ENCODE measurements at regions not wholly inside any gene's neighbourhood (a gene's known extent, or its start where the extent isn't known, plus 50 kb on each side); places are given as distances from the start of the nearest gene placed in this dataset.

GRCh38 chr12:105980533-105980932, 158.2 kb downstream of the NUAK1 start:
- H3K27me3 ChIP-seq, result no peaks in the 10 kb centered on the region
- 78 to 95% (median 90%) methylated on average over 5 of the region's 5 CpGs for WGBS, 3 donors
- no peaks in the 10 kb centered on the region for H3K9me3 ChIP-seq
- TF ChIP-seq EP300 (IDR thresholded peaks at IDR 0.05) (no peak), POLR2A (IDR thresholded peaks at IDR 0.05) (no peak), CTCF (IDR thresholded peaks at IDR 0.05) (no peak)
- intact Hi-C loops (cut with DNase I), result no loop called here
- H3K27ac ChIP-seq, result no peak overlapping the region
- H3K36me3 ChIP-seq, result no peaks in the 10 kb centered on the region
- no peak overlapping the region for H3K4me3 ChIP-seq
- H3K4me1 ChIP-seq (ENCODE audit: insufficient read depth), result peaks cover 6% of the 10 kb centered on the region
- DNase-seq, result no peak

GRCh38 chr12:105982022-105982421, 156.7 kb downstream of the NUAK1 start:
- Histone ChIP-seq H3K27me3 (no peaks in the 10 kb centered on the region), H3K4me3 (no peak overlapping the region), H3K36me3 (no peaks in the 10 kb centered on the region), H3K9me3 (no peaks in the 10 kb centered on the region), H3K4me1 (ENCODE audit: insufficient read depth) (peaks cover 6% of the 10 kb centered on the region), H3K27ac (no peak overlapping the region)
- DNase-seq, result no peak
- intact Hi-C loops (cut with DNase I), result no loop called here
- TF ChIP-seq POLR2A (IDR thresholded peaks at IDR 0.05) (no peak), CTCF (IDR thresholded peaks at IDR 0.05) (no peak), EP300 (IDR thresholded peaks at IDR 0.05) (no peak)
- 23 to 49% (median 28%) methylated on average over 6 of the region's 6 CpGs for WGBS, 3 donors

GRCh38 chr12:105983622-105984320, 155.0 kb downstream of the NUAK1 start:
- no peaks in the 10 kb centered on the region for H3K27me3 ChIP-seq
- H3K4me1 ChIP-seq (ENCODE audit: insufficient read depth), result peaks cover 6% of the 10 kb centered on the region
- TF ChIP-seq POLR2A (IDR thresholded peaks at IDR 0.05) (no peak), EP300 (IDR thresholded peaks at IDR 0.05) (no peak), CTCF (IDR thresholded peaks at IDR 0.05) (no peak)
- no peak overlapping the region for H3K4me3 ChIP-seq
- WGBS, 3 donors, result 43 to 56% (median 47%) methylated on average over 7 of the region's 7 CpGs
- H3K27ac ChIP-seq, result no peak overlapping the region
- intact Hi-C loops (cut with DNase I), result no loop called here
- no peaks in the 10 kb centered on the region for H3K36me3 ChIP-seq
- no peak for DNase-seq
- H3K9me3 ChIP-seq, result no peaks in the 10 kb centered on the region

- H3K4me1 ChIP-seq (ENCODE audit: insufficient read depth), result peaks cover 6% of the 10 kb centered on the region
- H3K9me3 ChIP-seq, result no peaks in the 10 kb centered on the region
- H3K27me3 ChIP-seq, result no peaks in the 10 kb centered on the region
- 97% methylated on average over 2 of the region's 2 CpGs for WGBS, 3 donors
- intact Hi-C loops (cut with DNase I), result no loop called here
- TF ChIP-seq POLR2A (IDR thresholded peaks at IDR 0.05), result no peak
- TF ChIP-seq EP300 (IDR thresholded peaks at IDR 0.05), result no peak
- TF ChIP-seq CTCF (IDR thresholded peaks at IDR 0.05), result no peak
- H3K4me3 ChIP-seq, result no peak overlapping the region
- no peaks in the 10 kb centered on the region for H3K36me3 ChIP-seq
- DNase-seq, result no peak
- no peak overlapping the region for H3K27ac ChIP-seq
Observed at GRCh38 chr12:105985383-105985782, 153.4 kb downstream of the NUAK1 start.

All from ovary (tissue), 7 donors.